H9 (cell line): ENCODE measurements at regions not wholly inside any gene's neighbourhood (a gene's known extent, or its start where the extent isn't known, plus 50 kb on each side); places are given as distances from the start of the nearest gene placed in this dataset.

Experiments
- DNase-seq: peaks from one replicate; pipeline ENCODE4 v3.0.0-alpha.2; 2017
- H2AFZ ChIP-seq: one replicate; pipeline ENCODE4 v1.6.1; 2013; ENCODE audit warnings: mild to moderate bottlenecking, low read length, control low read depth, moderate library complexity
- H2AK5ac ChIP-seq: 2 replicates; pipeline ENCODE4 v1.6.1; 2013; ENCODE audit warnings: low read length, control low read depth, mixed read lengths; ENCODE audit not compliant: insufficient read length
- H2BK120ac ChIP-seq: one replicate; pipeline ENCODE4 v1.6.1; 2013; ENCODE audit warnings: low read depth, mild to moderate bottlenecking, low read length, control low read depth, inconsistent platforms; ENCODE audit not compliant: poor library complexity, severe bottlenecking
- H2BK12ac ChIP-seq: 2 replicates; pipeline ENCODE4 v1.6.1; 2013; ENCODE audit warnings: low read length, control low read depth, mixed read lengths, low read depth; ENCODE audit not compliant: insufficient read length
- H2BK15ac ChIP-seq: 2 replicates; pipeline ENCODE4 v1.6.1; 2013; ENCODE audit warnings: low read depth, low read length, control low read depth
- H2BK20ac ChIP-seq: one replicate; pipeline ENCODE4 v1.6.1; 2013; ENCODE audit warnings: low read depth, mild to moderate bottlenecking, low read length, control low read depth, inconsistent platforms; ENCODE audit not compliant: poor library complexity, severe bottlenecking
- H2BK5ac ChIP-seq: 2 replicates; pipeline ENCODE4 v1.6.1; 2013; ENCODE audit warnings: low read length, control low read depth, mixed read lengths; ENCODE audit not compliant: insufficient read length
- H3K14ac ChIP-seq: 2 replicates; pipeline ENCODE4 v1.6.1; 2013; ENCODE audit warnings: low read length, control low read depth; ENCODE audit not compliant: insufficient read depth
- H3K18ac ChIP-seq: 2 replicates; pipeline ENCODE4 v1.6.1; 2013; ENCODE audit warnings: low read depth, mild to moderate bottlenecking, mixed read lengths, low read length, control low read depth; ENCODE audit not compliant: insufficient read length
- H3K23ac ChIP-seq: 2 replicates; pipeline ENCODE4 v1.6.1; 2013; ENCODE audit warnings: low read length, control low read depth, mixed read lengths, low read depth; ENCODE audit not compliant: insufficient read length
- H3K23me2 ChIP-seq: 2 replicates; pipeline ENCODE4 v1.6.1; 2013; ENCODE audit warnings: low read depth, mild to moderate bottlenecking, mixed read lengths, low read length, control low read depth; ENCODE audit not compliant: insufficient read length, poor library complexity, severe bottlenecking
- H3K27ac ChIP-seq: 2 replicates; pipeline ENCODE4 v1.5.1; 2013; ENCODE audit warnings: low read length, control low read depth, mixed read lengths, low read depth; ENCODE audit not compliant: insufficient read length
- H3K27me3 ChIP-seq: 2 replicates; pipeline ENCODE4 v1.6.1; 2013; ENCODE audit warnings: low read length, control low read depth, inconsistent platforms; ENCODE audit not compliant: insufficient read depth
- H3K4ac ChIP-seq: 2 replicates; pipeline ENCODE4 v1.6.1; 2013; ENCODE audit warnings: low read depth, mild to moderate bottlenecking, control low read depth, inconsistent platforms, low read length, moderate library complexity
- H3K4me1 ChIP-seq: 2 replicates; pipeline ENCODE4 v1.6.1; 2013; ENCODE audit warnings: low read length, control low read depth, inconsistent platforms; ENCODE audit not compliant: insufficient read depth
- H3K4me2 ChIP-seq: 2 replicates; pipeline ENCODE4 v1.6.1; 2013; ENCODE audit warnings: low read length, control low read depth, mixed read lengths; ENCODE audit not compliant: insufficient read length, insufficient read depth
- H3K56ac ChIP-seq: 2 replicates; pipeline ENCODE4 v1.6.1; 2013; ENCODE audit warnings: low read depth, mild to moderate bottlenecking, mixed read lengths, low read length, control low read depth; ENCODE audit not compliant: insufficient read length
- H3K79me1 ChIP-seq: 2 replicates; pipeline ENCODE4 v1.6.1; 2013; ENCODE audit warnings: low read depth, mild to moderate bottlenecking, moderate library complexity, low read length, control low read depth, inconsistent platforms; ENCODE audit not compliant: insufficient read depth, poor library complexity, severe bottlenecking
- H3K79me2 ChIP-seq: 2 replicates; pipeline ENCODE4 v1.6.1; 2013; ENCODE audit warnings: low read length, control low read depth, inconsistent platforms; ENCODE audit not compliant: insufficient read depth
- H3K9ac ChIP-seq: 2 replicates; pipeline ENCODE4 v1.6.1; 2013; ENCODE audit warnings: low read length, control low read depth, mixed read lengths; ENCODE audit not compliant: insufficient read length; ENCODE audit errors: extremely low read depth
- H3K9me3 ChIP-seq: one replicate; pipeline ENCODE4 v1.6.1; 2013; ENCODE audit warnings: low read depth, low read length, inconsistent platforms; ENCODE audit not compliant: control insufficient read depth
- H3T11ph ChIP-seq: one replicate; pipeline ENCODE4 v1.6.1; 2013; ENCODE audit warnings: mild to moderate bottlenecking, low read length, control low read depth, inconsistent platforms
- H4K20me1 ChIP-seq: one replicate; pipeline ENCODE4 v1.6.1; 2013; ENCODE audit not compliant: control insufficient read depth, insufficient read length, insufficient read depth
- H4K5ac ChIP-seq: 2 replicates; pipeline ENCODE4 v1.6.1; 2013; ENCODE audit warnings: low read depth, mild to moderate bottlenecking, mixed read lengths, low read length, control low read depth; ENCODE audit not compliant: insufficient read length
- H4K8ac ChIP-seq: replicated peaks from 2 replicates; pipeline ENCODE4 v1.6.1; 2013; ENCODE audit warnings: low read length, control low read depth, mixed read lengths, low read depth; ENCODE audit not compliant: insufficient read length
- H4K91ac ChIP-seq: 2 replicates; pipeline ENCODE4 v1.6.1; 2013; ENCODE audit warnings: low read depth, mild to moderate bottlenecking, moderate library complexity, mixed read lengths, low read length, control low read depth; ENCODE audit not compliant: insufficient read length
- H3K27ac Mint-ChIP-seq, 3 experiments: 2 replicates in 2 of 3; 3 replicates in 1 of 3; pipeline ENCODE4 v1.8.0; 2020 to 2021; ENCODE audit warnings: mixed read lengths in 3 of 3, mild to moderate bottlenecking in 1 of 3, moderate library complexity in 1 of 3
- H3K27me3 Mint-ChIP-seq: 2 replicates; pipeline ENCODE4 v1.8.0; 2021; ENCODE audit warnings: low read depth, mild to moderate bottlenecking, moderate library complexity, mixed read lengths
- H3K36me3 Mint-ChIP-seq, 3 experiments: 2 replicates in 2 of 3; 3 replicates in 1 of 3; pipeline ENCODE4 v1.8.0; 2020 to 2021; ENCODE audit warnings: low read depth in 3 of 3, mixed read lengths in 3 of 3; ENCODE audit not compliant: insufficient read depth in 1 of 3
- H3K4me1 Mint-ChIP-seq, 2 experiments: 2 replicates each; pipeline ENCODE4 v1.8.0; 2020; ENCODE audit warnings: mixed read lengths in 2 of 2
- H3K4me3 Mint-ChIP-seq, 2 experiments: 2 replicates in 1 of 2; 3 replicates in 1 of 2; pipeline ENCODE4 v1.8.0; 2020 to 2021; ENCODE audit warnings: mild to moderate bottlenecking in 2 of 2, mixed read lengths in 2 of 2, moderate library complexity in 1 of 2
- H3K9me3 Mint-ChIP-seq, 2 experiments: 2 replicates in 1 of 2; 3 replicates in 1 of 2; pipeline ENCODE4 v1.8.0; 2020; ENCODE audit warnings: mild to moderate bottlenecking in 2 of 2, mixed read lengths in 2 of 2, moderate library complexity in 1 of 2
- CTCF ChIP-seq: fragments of 200-600 bp; sonication (generic); conservative IDR thresholded peaks from 3 replicates; pipeline ENCODE4 v1.8.0; 2021; ENCODE audit warnings: antibody characterized with exemption, mild to moderate bottlenecking
- WGBS: extraction: QIAGEN DNeasy Blood & Tissue Kit; methylation state at CpG from one replicate; pipeline ENCODE4 v1.1.7; 2013; ENCODE audit warnings: missing lambda C conversion rate, low lambda C conversion rate, mixed read lengths; ENCODE audit not compliant: insufficient read length; ENCODE audit errors: extremely low coverage; 5-methylcytosine and 5-hydroxymethylcytosine counted together

GRCh38 chr18:71237641-71238040 lies 948.8 kb downstream of the SOCS6 start:
- H3K18ac ChIP-seq, result no peak overlapping the region
- no peaks in the 10 kb centered on the region for H3K23me2 ChIP-seq
- no peak overlapping the region for H3K4me2 ChIP-seq
- no peak for TF ChIP-seq CTCF
- Mint-ChIP-seq H3K4me1 (peaks cover 3% of the 10 kb centered on the region in 2 experiments; a peak in 2 of 4 replicates), H3K4me3 (no peak overlapping the region), H3K36me3 (no peaks in the 10 kb centered on the region), H3K9me3 (no peaks in the 10 kb centered on the region), H3K27me3 (peaks cover 5% of the 10 kb centered on the region), H3K27ac (no peak overlapping the region)
- H2BK5ac ChIP-seq, result no peak overlapping the region
- no peak overlapping the region for H4K5ac ChIP-seq
- H3K4me1 ChIP-seq, result no peaks in the 10 kb centered on the region
- H3T11ph ChIP-seq, result no peak overlapping the region
- no CpG with 5 or more reads among the region's 1 CpG for WGBS
- no peaks in the 10 kb centered on the region for H4K20me1 ChIP-seq
- no peak overlapping the region for H3K27ac ChIP-seq
- no peak overlapping the region for H2BK20ac ChIP-seq
- H3K14ac ChIP-seq, result no peak overlapping the region
- no peak overlapping the region for H2BK15ac ChIP-seq
- no peak for DNase-seq
- H3K9me3 ChIP-seq, result no peaks in the 10 kb centered on the region
- no peak overlapping the region for H4K8ac ChIP-seq
- no peak overlapping the region for H3K56ac ChIP-seq
- no peak overlapping the region for H3K23ac ChIP-seq
- H4K91ac ChIP-seq, result no peak overlapping the region
- no peak overlapping the region for H2AFZ ChIP-seq
- no peak overlapping the region for H3K9ac ChIP-seq
- no peaks in the 10 kb centered on the region for H3K79me2 ChIP-seq
- no peaks in the 10 kb centered on the region for H3K27me3 ChIP-seq
- no peak overlapping the region for H3K4ac ChIP-seq
- no peak overlapping the region for H2BK120ac ChIP-seq
- no peaks in the 10 kb centered on the region for H3K79me1 ChIP-seq
- H2AK5ac ChIP-seq, result no peak overlapping the region
- H2BK12ac ChIP-seq, result no peak overlapping the region
